Keratinocyte (primary cell): ENCODE measurements at regions not wholly inside any gene's neighbourhood (a gene's known extent, or its start where the extent isn't known, plus 50 kb on each side); places are given as distances from the start of the nearest gene placed in this dataset.
"Not testable (repeated sequence)": the region's sequence is repeated elsewhere in the genome, so short reads cannot be mapped to it uniquely, and the experiment has no call there.

Source experiments
- DNase-seq: peaks from one replicate; pipeline ENCODE4 v3.0.0-alpha.2; 2011; ENCODE audit warnings: low read depth, missing footprints, low spot score
- FAIRE-seq: peaks from 2 replicates; lab custom pipeline; 2011; peaks lifted over from hg19 to GRCh38; lab: Jason Lieb, UNC
- H2AFZ ChIP-seq: 2 replicates; pipeline ENCODE4 v1.6.0; 2012; ENCODE audit warnings: low read length, control low read depth, inconsistent platforms; ENCODE audit not compliant: control insufficient read depth
- H3K27ac ChIP-seq: 2 replicates; pipeline ENCODE4 v1.5.1; 2011; ENCODE audit warnings: low read length; ENCODE audit not compliant: control insufficient read depth, insufficient read depth
- H3K27me3 ChIP-seq: 3 replicates; pipeline ENCODE4 v1.6.0; 2011; ENCODE audit warnings: low read length; ENCODE audit not compliant: control insufficient read depth, insufficient read depth; ENCODE audit errors: extremely low read depth
- H3K36me3 ChIP-seq, 2 experiments: 2 replicates in 1 of 2; 3 replicates in 1 of 2; pipeline ENCODE4 v1.5.1; 2011; ENCODE audit warnings: low read length in 2 of 2, mild to moderate bottlenecking in 1 of 2; ENCODE audit not compliant: control insufficient read depth in 2 of 2, insufficient read depth in 2 of 2; ENCODE audit errors: extremely low read depth in 1 of 2
- H3K4me1 ChIP-seq: 3 replicates; pipeline ENCODE4 v1.5.1; 2011; ENCODE audit warnings: low read length; ENCODE audit not compliant: control insufficient read depth, insufficient read depth; ENCODE audit errors: extremely low read depth
- H3K4me2 ChIP-seq: 3 replicates; pipeline ENCODE4 v1.6.0; 2011; ENCODE audit warnings: low read depth, low read length; ENCODE audit not compliant: control insufficient read depth, insufficient read depth; ENCODE audit errors: extremely low read depth
- H3K4me3 ChIP-seq, 3 experiments: fragments of 200-600 bp in 1 of 3; sonication (generic) in 1 of 3; 2 replicates in 2 of 3; 3 replicates in 1 of 3; pipeline ENCODE4 v1.5.1; 2011 to 2016; ENCODE audit warnings: low read length in 3 of 3, mild to moderate bottlenecking in 3 of 3, control low read depth in 2 of 3, inconsistent platforms in 1 of 3, low read depth in 1 of 3, mixed read lengths in 1 of 3, mixed run types in 1 of 3, moderate library complexity in 1 of 3; ENCODE audit not compliant: control insufficient read depth in 2 of 3, insufficient read depth in 2 of 3; ENCODE audit errors: extremely low read depth in 1 of 3
- H3K79me2 ChIP-seq: 2 replicates; pipeline ENCODE4 v1.6.0; 2012; ENCODE audit warnings: low read length; ENCODE audit not compliant: control insufficient read depth, insufficient read depth
- H3K9ac ChIP-seq: 3 replicates; pipeline ENCODE4 v1.6.0; 2011; ENCODE audit warnings: low read length; ENCODE audit not compliant: control insufficient read depth, insufficient read depth; ENCODE audit errors: extremely low read depth
- H3K9me1 ChIP-seq: 3 replicates; pipeline ENCODE4 v1.6.0; 2011; ENCODE audit warnings: low read length; ENCODE audit not compliant: control insufficient read depth, insufficient read depth; ENCODE audit errors: extremely low read depth
- H3K9me3 ChIP-seq: 2 replicates; pipeline ENCODE4 v1.5.1; 2012; ENCODE audit warnings: low read depth, low read length; ENCODE audit not compliant: control insufficient read depth
- H4K20me1 ChIP-seq: 3 replicates; pipeline ENCODE4 v1.6.0; 2011; ENCODE audit warnings: low read length; ENCODE audit not compliant: control insufficient read depth, insufficient read depth; ENCODE audit errors: extremely low read depth
- EZH2 ChIP-seq: IDR thresholded peaks from one replicate; pipeline ENCODE4 v1.6.1; 2012; ENCODE audit warnings: inconsistent platforms, mild to moderate bottlenecking, low read length, moderate library complexity
- dilution Hi-C: fragments of 300-500 bp; cut with MboI; formaldehyde crosslinking; loops from one replicate; pipeline ENCODE4 v1.7.0; 2020; ENCODE audit warnings: low sequenced_read_pairs; ENCODE audit not compliant: extremely low pct_ligation_motif_present
- TF ChIP-seq, protein P1 (sequence below), 3 experiments: IDR thresholded peaks in 1 of 3; conservative IDR thresholded peaks in 1 of 3; optimal IDR thresholded peaks in 1 of 3; 2 replicates in 2 of 3; 3 replicates in 1 of 3; pipeline versions ENCODE3 to v1.5.1; 2011; ENCODE audit warnings: low read length in 3 of 3, mild to moderate bottlenecking in 3 of 3, moderate library complexity in 2 of 3, control low read depth in 1 of 3, inconsistent platforms in 1 of 3; ENCODE audit not compliant: insufficient read depth in 2 of 3; ENCODE audit errors: extremely low read depth in 1 of 3

- Histone ChIP-seq H4K20me1 (no peaks in the 10 kb centered on the region), H3K4me3 (no peak overlapping the region), H3K4me2 (no peak overlapping the region), H3K9me3 (no peaks in the 10 kb centered on the region), H2AFZ (no peak overlapping the region), H3K9me1 (no peaks in the 10 kb centered on the region), H3K79me2 (no peaks in the 10 kb centered on the region), H3K27ac (no peak overlapping the region), H3K4me1 (no peaks in the 10 kb centered on the region), H3K36me3 (no peaks in the 10 kb centered on the region), H3K27me3 (no peaks in the 10 kb centered on the region), H3K9ac (no peak overlapping the region)
- no peak for DNase-seq
- FAIRE-seq = no peak
- no peak for TF ChIP-seq EZH2
- TF ChIP-seq, protein P1, sequence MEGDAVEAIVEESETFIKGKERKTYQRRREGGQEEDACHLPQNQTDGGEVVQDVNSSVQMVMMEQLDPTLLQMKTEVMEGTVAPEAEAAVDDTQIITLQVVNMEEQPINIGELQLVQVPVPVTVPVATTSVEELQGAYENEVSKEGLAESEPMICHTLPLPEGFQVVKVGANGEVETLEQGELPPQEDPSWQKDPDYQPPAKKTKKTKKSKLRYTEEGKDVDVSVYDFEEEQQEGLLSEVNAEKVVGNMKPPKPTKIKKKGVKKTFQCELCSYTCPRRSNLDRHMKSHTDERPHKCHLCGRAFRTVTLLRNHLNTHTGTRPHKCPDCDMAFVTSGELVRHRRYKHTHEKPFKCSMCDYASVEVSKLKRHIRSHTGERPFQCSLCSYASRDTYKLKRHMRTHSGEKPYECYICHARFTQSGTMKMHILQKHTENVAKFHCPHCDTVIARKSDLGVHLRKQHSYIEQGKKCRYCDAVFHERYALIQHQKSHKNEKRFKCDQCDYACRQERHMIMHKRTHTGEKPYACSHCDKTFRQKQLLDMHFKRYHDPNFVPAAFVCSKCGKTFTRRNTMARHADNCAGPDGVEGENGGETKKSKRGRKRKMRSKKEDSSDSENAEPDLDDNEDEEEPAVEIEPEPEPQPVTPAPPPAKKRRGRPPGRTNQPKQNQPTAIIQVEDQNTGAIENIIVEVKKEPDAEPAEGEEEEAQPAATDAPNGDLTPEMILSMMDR (optimal IDR thresholded peaks at IDR 0.05 in 1 of 3, IDR thresholded peaks at IDR 0.05 in 1 of 3, conservative IDR thresholded peaks at IDR 0.05 in 1 of 3; ENCODE audit: extremely low read depth in 1 of 3, insufficient read depth in 2 of 3, low read length in 3 of 3) = no peak
- dilution Hi-C loops = no loop called here
Observed at GRCh38 chr1:55767171-55767570, 552.0 kb upstream of the USP24 start.

GRCh38 chr1:55765505-55765904, 550.3 kb upstream of the USP24 start:
- H3K27me3 ChIP-seq, H4K20me1 ChIP-seq, H3K9me1 ChIP-seq, H2AFZ ChIP-seq, DNase-seq, H3K4me2 ChIP-seq, H3K36me3 ChIP-seq, FAIRE-seq, H3K4me3 ChIP-seq, H3K4me1 ChIP-seq, H3K9me3 ChIP-seq, H3K9ac ChIP-seq, dilution Hi-C loops, H3K27ac ChIP-seq, H3K79me2 ChIP-seq: not testable (repeated sequence)

- dilution Hi-C loops = no loop called here
- H2AFZ ChIP-seq = no peak overlapping the region
- no peak overlapping the region for H3K9ac ChIP-seq
- H3K36me3 ChIP-seq = no peaks in the 10 kb centered on the region
- H3K9me3 ChIP-seq = no peaks in the 10 kb centered on the region
- no peak overlapping the region for H3K27ac ChIP-seq
- H3K79me2 ChIP-seq = no peaks in the 10 kb centered on the region
- FAIRE-seq (no peak), DNase-seq (no peak)
- no peak overlapping the region for H3K4me3 ChIP-seq
- no peaks in the 10 kb centered on the region for H3K27me3 ChIP-seq
- H4K20me1 ChIP-seq = no peaks in the 10 kb centered on the region
- no peaks in the 10 kb centered on the region for H3K4me1 ChIP-seq
- no peak overlapping the region for H3K4me2 ChIP-seq
- TF ChIP-seq EZH2 = no peak
- TF ChIP-seq, protein P1 (optimal IDR thresholded peaks at IDR 0.05 in 1 of 3, IDR thresholded peaks at IDR 0.05 in 1 of 3, conservative IDR thresholded peaks at IDR 0.05 in 1 of 3; ENCODE audit: extremely low read depth in 1 of 3, insufficient read depth in 2 of 3, low read length in 3 of 3) = no peak
- H3K9me1 ChIP-seq = no peaks in the 10 kb centered on the region
Observed at GRCh38 chr1:55751776-55752175, 536.6 kb upstream of the USP24 start.
